H9 (cell line): ENCODE measurements at regions not wholly inside any gene's neighbourhood (a gene's known extent, or its start where the extent isn't known, plus 50 kb on each side); places are given as distances from the start of the nearest gene placed in this dataset.

Experiments used
- DNase-seq: peaks from one replicate; pipeline ENCODE4 v3.0.0-alpha.2; 2017
- H2AFZ ChIP-seq: one replicate; pipeline ENCODE4 v1.6.1; 2013; ENCODE audit warnings: mild to moderate bottlenecking, low read length, control low read depth, moderate library complexity
- H2AK5ac ChIP-seq: 2 replicates; pipeline ENCODE4 v1.6.1; 2013; ENCODE audit warnings: low read length, control low read depth, mixed read lengths; ENCODE audit not compliant: insufficient read length
- H2BK120ac ChIP-seq: one replicate; pipeline ENCODE4 v1.6.1; 2013; ENCODE audit warnings: low read depth, mild to moderate bottlenecking, low read length, control low read depth, inconsistent platforms; ENCODE audit not compliant: poor library complexity, severe bottlenecking
- H2BK12ac ChIP-seq: 2 replicates; pipeline ENCODE4 v1.6.1; 2013; ENCODE audit warnings: low read length, control low read depth, mixed read lengths, low read depth; ENCODE audit not compliant: insufficient read length
- H2BK15ac ChIP-seq: 2 replicates; pipeline ENCODE4 v1.6.1; 2013; ENCODE audit warnings: low read depth, low read length, control low read depth
- H2BK20ac ChIP-seq: one replicate; pipeline ENCODE4 v1.6.1; 2013; ENCODE audit warnings: low read depth, mild to moderate bottlenecking, low read length, control low read depth, inconsistent platforms; ENCODE audit not compliant: poor library complexity, severe bottlenecking
- H2BK5ac ChIP-seq: 2 replicates; pipeline ENCODE4 v1.6.1; 2013; ENCODE audit warnings: low read length, control low read depth, mixed read lengths; ENCODE audit not compliant: insufficient read length
- H3K14ac ChIP-seq: 2 replicates; pipeline ENCODE4 v1.6.1; 2013; ENCODE audit warnings: low read length, control low read depth; ENCODE audit not compliant: insufficient read depth
- H3K18ac ChIP-seq: 2 replicates; pipeline ENCODE4 v1.6.1; 2013; ENCODE audit warnings: low read depth, mild to moderate bottlenecking, mixed read lengths, low read length, control low read depth; ENCODE audit not compliant: insufficient read length
- H3K23ac ChIP-seq: 2 replicates; pipeline ENCODE4 v1.6.1; 2013; ENCODE audit warnings: low read length, control low read depth, mixed read lengths, low read depth; ENCODE audit not compliant: insufficient read length
- H3K23me2 ChIP-seq: 2 replicates; pipeline ENCODE4 v1.6.1; 2013; ENCODE audit warnings: low read depth, mild to moderate bottlenecking, mixed read lengths, low read length, control low read depth; ENCODE audit not compliant: insufficient read length, poor library complexity, severe bottlenecking
- H3K27ac ChIP-seq: 2 replicates; pipeline ENCODE4 v1.5.1; 2013; ENCODE audit warnings: low read length, control low read depth, mixed read lengths, low read depth; ENCODE audit not compliant: insufficient read length
- H3K27me3 ChIP-seq: 2 replicates; pipeline ENCODE4 v1.6.1; 2013; ENCODE audit warnings: low read length, control low read depth, inconsistent platforms; ENCODE audit not compliant: insufficient read depth
- H3K4ac ChIP-seq: 2 replicates; pipeline ENCODE4 v1.6.1; 2013; ENCODE audit warnings: low read depth, mild to moderate bottlenecking, control low read depth, inconsistent platforms, low read length, moderate library complexity
- H3K4me1 ChIP-seq: 2 replicates; pipeline ENCODE4 v1.6.1; 2013; ENCODE audit warnings: low read length, control low read depth, inconsistent platforms; ENCODE audit not compliant: insufficient read depth
- H3K4me2 ChIP-seq: 2 replicates; pipeline ENCODE4 v1.6.1; 2013; ENCODE audit warnings: low read length, control low read depth, mixed read lengths; ENCODE audit not compliant: insufficient read length, insufficient read depth
- H3K56ac ChIP-seq: 2 replicates; pipeline ENCODE4 v1.6.1; 2013; ENCODE audit warnings: low read depth, mild to moderate bottlenecking, mixed read lengths, low read length, control low read depth; ENCODE audit not compliant: insufficient read length
- H3K79me1 ChIP-seq: 2 replicates; pipeline ENCODE4 v1.6.1; 2013; ENCODE audit warnings: low read depth, mild to moderate bottlenecking, moderate library complexity, low read length, control low read depth, inconsistent platforms; ENCODE audit not compliant: insufficient read depth, poor library complexity, severe bottlenecking
- H3K79me2 ChIP-seq: 2 replicates; pipeline ENCODE4 v1.6.1; 2013; ENCODE audit warnings: low read length, control low read depth, inconsistent platforms; ENCODE audit not compliant: insufficient read depth
- H3K9ac ChIP-seq: 2 replicates; pipeline ENCODE4 v1.6.1; 2013; ENCODE audit warnings: low read length, control low read depth, mixed read lengths; ENCODE audit not compliant: insufficient read length; ENCODE audit errors: extremely low read depth
- H3K9me3 ChIP-seq: one replicate; pipeline ENCODE4 v1.6.1; 2013; ENCODE audit warnings: low read depth, low read length, inconsistent platforms; ENCODE audit not compliant: control insufficient read depth
- H3T11ph ChIP-seq: one replicate; pipeline ENCODE4 v1.6.1; 2013; ENCODE audit warnings: mild to moderate bottlenecking, low read length, control low read depth, inconsistent platforms
- H4K20me1 ChIP-seq: one replicate; pipeline ENCODE4 v1.6.1; 2013; ENCODE audit not compliant: control insufficient read depth, insufficient read length, insufficient read depth
- H4K5ac ChIP-seq: 2 replicates; pipeline ENCODE4 v1.6.1; 2013; ENCODE audit warnings: low read depth, mild to moderate bottlenecking, mixed read lengths, low read length, control low read depth; ENCODE audit not compliant: insufficient read length
- H4K8ac ChIP-seq: replicated peaks from 2 replicates; pipeline ENCODE4 v1.6.1; 2013; ENCODE audit warnings: low read length, control low read depth, mixed read lengths, low read depth; ENCODE audit not compliant: insufficient read length
- H4K91ac ChIP-seq: 2 replicates; pipeline ENCODE4 v1.6.1; 2013; ENCODE audit warnings: low read depth, mild to moderate bottlenecking, moderate library complexity, mixed read lengths, low read length, control low read depth; ENCODE audit not compliant: insufficient read length
- H3K27ac Mint-ChIP-seq, 3 experiments: 2 replicates in 2 of 3; 3 replicates in 1 of 3; pipeline ENCODE4 v1.8.0; 2020 to 2021; ENCODE audit warnings: mixed read lengths in 3 of 3, mild to moderate bottlenecking in 1 of 3, moderate library complexity in 1 of 3
- H3K27me3 Mint-ChIP-seq: 2 replicates; pipeline ENCODE4 v1.8.0; 2021; ENCODE audit warnings: low read depth, mild to moderate bottlenecking, moderate library complexity, mixed read lengths
- H3K36me3 Mint-ChIP-seq, 3 experiments: 2 replicates in 2 of 3; 3 replicates in 1 of 3; pipeline ENCODE4 v1.8.0; 2020 to 2021; ENCODE audit warnings: low read depth in 3 of 3, mixed read lengths in 3 of 3; ENCODE audit not compliant: insufficient read depth in 1 of 3
- H3K4me1 Mint-ChIP-seq, 2 experiments: 2 replicates each; pipeline ENCODE4 v1.8.0; 2020; ENCODE audit warnings: mixed read lengths in 2 of 2
- H3K4me3 Mint-ChIP-seq, 2 experiments: 2 replicates in 1 of 2; 3 replicates in 1 of 2; pipeline ENCODE4 v1.8.0; 2020 to 2021; ENCODE audit warnings: mild to moderate bottlenecking in 2 of 2, mixed read lengths in 2 of 2, moderate library complexity in 1 of 2
- H3K9me3 Mint-ChIP-seq, 2 experiments: 2 replicates in 1 of 2; 3 replicates in 1 of 2; pipeline ENCODE4 v1.8.0; 2020; ENCODE audit warnings: mild to moderate bottlenecking in 2 of 2, mixed read lengths in 2 of 2, moderate library complexity in 1 of 2
- CTCF ChIP-seq: fragments of 200-600 bp; sonication (generic); conservative IDR thresholded peaks from 3 replicates; pipeline ENCODE4 v1.8.0; 2021; ENCODE audit warnings: antibody characterized with exemption, mild to moderate bottlenecking
- WGBS: extraction: QIAGEN DNeasy Blood & Tissue Kit; methylation state at CpG from one replicate; pipeline ENCODE4 v1.1.7; 2013; ENCODE audit warnings: missing lambda C conversion rate, low lambda C conversion rate, mixed read lengths; ENCODE audit not compliant: insufficient read length; ENCODE audit errors: extremely low coverage; 5-methylcytosine and 5-hydroxymethylcytosine counted together

- H2AFZ ChIP-seq, result no peak overlapping the region
- H3K9me3 ChIP-seq, result peaks cover 13% of the 10 kb centered on the region
- no peak for DNase-seq
- H2BK20ac ChIP-seq, result no peak overlapping the region
- no peaks in the 10 kb centered on the region for H3K23me2 ChIP-seq
- no peak overlapping the region for H3K18ac ChIP-seq
- Mint-ChIP-seq H3K27me3 (peaks cover 4% of the 10 kb centered on the region; the same call in 1 of the 2 replicates), H3K4me3 (no peak overlapping the region), H3K9me3 (peaks cover 23 to 28% of the 10 kb centered on the region in 2 experiments), H3K27ac (no peak overlapping the region; a peak in 1 of 7 replicates), H3K36me3 (peaks cover 20 to 31% (median 20%) of the 10 kb centered on the region in 3 experiments), H3K4me1 (peaks cover 45 to 53% of the 10 kb centered on the region in 2 experiments)
- no peak overlapping the region for H4K91ac ChIP-seq
- H3K14ac ChIP-seq, result no peak overlapping the region
- H3K56ac ChIP-seq, result no peak overlapping the region
- H2BK120ac ChIP-seq, result no peak overlapping the region
- H3K79me2 ChIP-seq, result no peaks in the 10 kb centered on the region
- H3K23ac ChIP-seq, result no peak overlapping the region
- no peak overlapping the region for H3T11ph ChIP-seq
- H3K4me2 ChIP-seq, result no peak overlapping the region
- no peaks in the 10 kb centered on the region for H3K79me1 ChIP-seq
- WGBS, result no CpG with 5 or more reads among the region's 1 CpG
- no peak overlapping the region for H2BK5ac ChIP-seq
- H2BK15ac ChIP-seq, result no peak overlapping the region
- no peak overlapping the region for H3K27ac ChIP-seq
- H3K27me3 ChIP-seq, result no peaks in the 10 kb centered on the region
- no peak overlapping the region for H3K9ac ChIP-seq
- H4K5ac ChIP-seq, result no peak overlapping the region
- no peak overlapping the region for H2AK5ac ChIP-seq
- H4K8ac ChIP-seq, result no peak overlapping the region
- no peaks in the 10 kb centered on the region for H4K20me1 ChIP-seq
- no peak overlapping the region for H3K4ac ChIP-seq
- no peak overlapping the region for H2BK12ac ChIP-seq
- TF ChIP-seq CTCF, result no peak
- H3K4me1 ChIP-seq, result peaks cover 16% of the 10 kb centered on the region; the same call in 1 of the 2 replicates
Observed at GRCh38 chr1:95406279-95406678, 172.3 kb downstream of the RWDD3 start.
